Neuron (in vitro differentiated cells): ENCODE measurements at regions not wholly inside any gene's neighbourhood (a gene's known extent, or its start where the extent isn't known, plus 50 kb on each side); places are given as distances from the start of the nearest gene placed in this dataset.

Source experiments
- H2AFZ ChIP-seq: one replicate; pipeline ENCODE4 v1.6.1; 2013; ENCODE audit warnings: low read depth, mild to moderate bottlenecking, inconsistent platforms, low read length, moderate library complexity
- H3K27me3 ChIP-seq: one replicate; pipeline ENCODE4 v1.6.1; 2013; ENCODE audit warnings: low read length; ENCODE audit not compliant: insufficient read depth
- H3K36me3 ChIP-seq: one replicate; pipeline ENCODE4 v1.6.1; 2013; ENCODE audit warnings: low read length; ENCODE audit not compliant: insufficient read depth
- H3K4me1 ChIP-seq: one replicate; pipeline ENCODE4 v1.6.1; 2013; ENCODE audit warnings: low read length; ENCODE audit not compliant: insufficient read depth
- H3K4me3 ChIP-seq: 2 replicates; pipeline ENCODE4 v1.5.1; 2013; ENCODE audit warnings: mild to moderate bottlenecking, low read length, moderate library complexity
- H3K9me3 ChIP-seq: one replicate; pipeline ENCODE4 v1.6.1; 2013; ENCODE audit warnings: low read length

GRCh38 chrX:20637351-20637750, 370.6 kb upstream of the RPS6KA3 start:
- H3K4me3 ChIP-seq, result no peak overlapping the region
- H3K9me3 ChIP-seq, result no peaks in the 10 kb centered on the region
- no peak overlapping the region for H2AFZ ChIP-seq
- H3K4me1 ChIP-seq, result no peaks in the 10 kb centered on the region
- H3K27me3 ChIP-seq, result peaks cover 3% of the 10 kb centered on the region
- H3K36me3 ChIP-seq, result no peaks in the 10 kb centered on the region

- Histone ChIP-seq H3K36me3 (no peaks in the 10 kb centered on the region), H3K27me3 (peaks cover 4% of the 10 kb centered on the region), H2AFZ (no peak overlapping the region), H3K9me3 (no peaks in the 10 kb centered on the region), H3K4me3 (no peak overlapping the region), H3K4me1 (no peaks in the 10 kb centered on the region)
Observed at GRCh38 chrX:20633451-20633850, 366.7 kb upstream of the RPS6KA3 start.

GRCh38 chrX:20623448-20623847, 356.7 kb upstream of the RPS6KA3 start:
- Histone ChIP-seq H3K4me1 (no peaks in the 10 kb centered on the region), H2AFZ (no peak overlapping the region), H3K9me3 (no peaks in the 10 kb centered on the region), H3K36me3 (no peaks in the 10 kb centered on the region), H3K4me3 (no peak overlapping the region), H3K27me3 (no peaks in the 10 kb centered on the region)

- Histone ChIP-seq H3K27me3 (no peaks in the 10 kb centered on the region), H3K4me1 (no peaks in the 10 kb centered on the region), H3K9me3 (no peaks in the 10 kb centered on the region), H3K36me3 (no peaks in the 10 kb centered on the region), H3K4me3 (no peak overlapping the region), H2AFZ (no peak overlapping the region)
Observed at GRCh38 chrX:20620306-20620705, 353.6 kb upstream of the RPS6KA3 start.

GRCh38 chrX:20609916-20610415, 343.3 kb upstream of the RPS6KA3 start:
- Histone ChIP-seq H3K9me3 (no peaks in the 10 kb centered on the region), H3K4me3 (no peak overlapping the region), H2AFZ (no peak overlapping the region), H3K4me1 (no peaks in the 10 kb centered on the region), H3K27me3 (peaks cover 4% of the 10 kb centered on the region), H3K36me3 (no peaks in the 10 kb centered on the region)

- Histone ChIP-seq H3K27me3 (peaks cover 8% of the 10 kb centered on the region), H3K4me1 (no peaks in the 10 kb centered on the region), H3K4me3 (no peak overlapping the region), H3K9me3 (no peaks in the 10 kb centered on the region), H3K36me3 (no peaks in the 10 kb centered on the region), H2AFZ (no peak overlapping the region)
Observed at GRCh38 chrX:20606831-20607230, 340.1 kb upstream of the RPS6KA3 start.

- no peaks in the 10 kb centered on the region for H3K36me3 ChIP-seq
- peaks cover 2% of the 10 kb centered on the region for H3K4me1 ChIP-seq
- no peak overlapping the region for H2AFZ ChIP-seq
- no peak overlapping the region for H3K4me3 ChIP-seq
- no peaks in the 10 kb centered on the region for H3K27me3 ChIP-seq
- H3K9me3 ChIP-seq, result no peaks in the 10 kb centered on the region
Observed at GRCh38 chrX:20596856-20597255, 330.1 kb upstream of the RPS6KA3 start.

GRCh38 chrX:20595928-20596575, 329.3 kb upstream of the RPS6KA3 start:
- Histone ChIP-seq H2AFZ (no peak overlapping the region), H3K4me1 (peaks cover 2% of the 10 kb centered on the region), H3K36me3 (no peaks in the 10 kb centered on the region), H3K27me3 (no peaks in the 10 kb centered on the region), H3K4me3 (no peak overlapping the region), H3K9me3 (no peaks in the 10 kb centered on the region)

- Histone ChIP-seq H2AFZ (no peak overlapping the region), H3K4me1 (peaks cover 2% of the 10 kb centered on the region), H3K36me3 (no peaks in the 10 kb centered on the region), H3K4me3 (no peak overlapping the region), H3K9me3 (no peaks in the 10 kb centered on the region), H3K27me3 (no peaks in the 10 kb centered on the region)
Observed at GRCh38 chrX:20594985-20595384, 328.3 kb upstream of the RPS6KA3 start.

- Histone ChIP-seq H3K27me3 (no peaks in the 10 kb centered on the region), H3K36me3 (no peaks in the 10 kb centered on the region), H3K9me3 (no peaks in the 10 kb centered on the region), H2AFZ (no peak overlapping the region), H3K4me1 (peaks cover 2% of the 10 kb centered on the region), H3K4me3 (no peak overlapping the region)
Observed at GRCh38 chrX:20593836-20594235, 327.1 kb upstream of the RPS6KA3 start.

- no peaks in the 10 kb centered on the region for H3K36me3 ChIP-seq
- H2AFZ ChIP-seq, result no peak overlapping the region
- no peaks in the 10 kb centered on the region for H3K27me3 ChIP-seq
- H3K9me3 ChIP-seq, result no peaks in the 10 kb centered on the region
- H3K4me1 ChIP-seq, result peaks cover 2% of the 10 kb centered on the region
- H3K4me3 ChIP-seq, result no peak overlapping the region
Observed at GRCh38 chrX:20593402-20593801, 326.7 kb upstream of the RPS6KA3 start.

GRCh38 chrX:20591246-20591645, 324.5 kb upstream of the RPS6KA3 start:
- no peak overlapping the region for H3K4me3 ChIP-seq
- H2AFZ ChIP-seq, result no peak overlapping the region
- no peaks in the 10 kb centered on the region for H3K9me3 ChIP-seq
- no peaks in the 10 kb centered on the region for H3K27me3 ChIP-seq
- peaks cover 2% of the 10 kb centered on the region for H3K4me1 ChIP-seq
- no peaks in the 10 kb centered on the region for H3K36me3 ChIP-seq

GRCh38 chrX:20585782-20586181, 319.1 kb upstream of the RPS6KA3 start:
- no peak overlapping the region for H3K4me3 ChIP-seq
- no peaks in the 10 kb centered on the region for H3K27me3 ChIP-seq
- H2AFZ ChIP-seq, result no peak overlapping the region
- H3K4me1 ChIP-seq, result no peaks in the 10 kb centered on the region
- H3K9me3 ChIP-seq, result no peaks in the 10 kb centered on the region
- H3K36me3 ChIP-seq, result no peaks in the 10 kb centered on the region

GRCh38 chrX:20571611-20572010, 304.9 kb upstream of the RPS6KA3 start:
- Histone ChIP-seq H3K36me3 (no peaks in the 10 kb centered on the region), H3K9me3 (no peaks in the 10 kb centered on the region), H2AFZ (no peak overlapping the region), H3K4me1 (no peaks in the 10 kb centered on the region), H3K4me3 (no peak overlapping the region), H3K27me3 (no peaks in the 10 kb centered on the region)
